HepG2 (cell line): ENCODE measurements at regions not wholly inside any gene's neighbourhood (a gene's known extent, or its start where the extent isn't known, plus 50 kb on each side); places are given as distances from the start of the nearest gene placed in this dataset.

Experiments
- ATAC-seq: fragments of 200-7000 bp; cut with Tn5 transposase; 3 replicates; pipeline ENCODE4 v1.9.1; 2020; ENCODE audit warnings: mild to moderate bottlenecking, moderate library complexity
- BruUV-seq: library from RNA; stranded (reverse); fragments of 400-500 nt; replicated peaks from 2 replicates; lab custom pipeline; 2021; lab: Mats Ljungman, UMichigan
- CTCF ChIA-PET: fragments of 300-600 bp; formaldehyde crosslinking; extraction: SDS; loops from one replicate; lab custom pipeline; 2021; ENCODE audit warnings: low total read pairs, inconsistent platforms, low intra/inter-chr PET ratio; lab: Yijun Ruan, JAX
- POLR2A ChIA-PET: fragments of 350-600 bp; sonication (Branson Sonifier 250); formaldehyde crosslinking; loops from one replicate; lab custom pipeline; 2020; ENCODE audit warnings: antibody characterized with exemption, inconsistent platforms; lab: Yijun Ruan, JAX
- DNase-seq: peaks from one replicate; pipeline ENCODE4 v3.0.0-alpha.2; 2015; ENCODE audit warnings: low spot score
- FAIRE-seq: peaks from 3 replicates; lab custom pipeline; 2011; peaks lifted over from hg19 to GRCh38; lab: Jason Lieb, UNC
- H2AFZ ChIP-seq: one replicate; pipeline ENCODE4 v1.6.1; 2011; ENCODE audit warnings: low read length, inconsistent platforms
- H3K27ac ChIP-seq: fragments of 300-600 bp; 3 replicates; pipeline ENCODE4 v1.8.0; 2011; ENCODE audit warnings: mixed run types, mild to moderate bottlenecking, mixed read lengths, low read length, inconsistent platforms; ENCODE audit not compliant: insufficient read depth; ENCODE audit errors: extremely low read length
- H3K27me3 ChIP-seq, 2 experiments: fragments of 200-600 bp in 1 of 2; 2 replicates in 1 of 2; 3 replicates in 1 of 2; pipeline versions ENCODE4 v1.6.0 to v1.8.0; 2011; ENCODE audit warnings: low read length in 2 of 2, mild to moderate bottlenecking in 2 of 2, moderate library complexity in 2 of 2, inconsistent platforms in 1 of 2; ENCODE audit not compliant: insufficient read depth in 2 of 2, control insufficient read depth in 1 of 2
- H3K36me3 ChIP-seq, 2 experiments: fragments of 200-600 bp in 1 of 2; replicated peaks in 1 of 2; 2 replicates in 1 of 2; 3 replicates in 1 of 2; pipeline versions ENCODE4 v1.5.1 to v1.8.0; 2011; ENCODE audit warnings: low read length in 2 of 2, inconsistent platforms in 1 of 2; ENCODE audit not compliant: insufficient read depth in 2 of 2, control insufficient read depth in 1 of 2
- H3K4me1 ChIP-seq: 2 replicates; pipeline ENCODE4 v1.5.1; 2012; ENCODE audit warnings: low read length, inconsistent platforms; ENCODE audit not compliant: insufficient read depth
- H3K4me2 ChIP-seq: 2 replicates; pipeline ENCODE4 v1.6.0; 2011; ENCODE audit warnings: low read depth, low read length, inconsistent platforms
- H3K4me3 ChIP-seq, 3 experiments: fragments of 200-600 bp in 1 of 3; sonication (generic), shearing (Covaris generic) in 1 of 3; replicated peaks in 1 of 3; 2 replicates each; pipeline ENCODE4 v1.5.1; 2011 to 2016; ENCODE audit warnings: low read length in 3 of 3, inconsistent platforms in 2 of 3, low read depth in 2 of 3, mild to moderate bottlenecking in 2 of 3, control low read depth in 1 of 3, mixed read lengths in 1 of 3; ENCODE audit not compliant: insufficient read depth in 1 of 3
- H3K79me2 ChIP-seq: one replicate; pipeline ENCODE4 v1.6.1; 2011; ENCODE audit warnings: low read length, inconsistent platforms; ENCODE audit not compliant: insufficient read depth
- H3K9ac ChIP-seq: 2 replicates; pipeline ENCODE4 v1.6.0; 2011; ENCODE audit warnings: mild to moderate bottlenecking, low read depth, low read length, inconsistent platforms; ENCODE audit not compliant: insufficient read depth
- H3K9me3 ChIP-seq: 2 replicates; pipeline ENCODE4 v1.5.1; 2012; ENCODE audit warnings: mild to moderate bottlenecking, low read length
- H4K20me1 ChIP-seq: 2 replicates; pipeline ENCODE4 v1.6.0; 2011; ENCODE audit warnings: inconsistent platforms, mild to moderate bottlenecking, low read length, moderate library complexity; ENCODE audit not compliant: insufficient read depth
- FOXP1 ChIP-seq, 2 experiments: fragments of 450-650 bp in 1 of 2; IDR thresholded peaks; 2 replicates each; pipeline ENCODE4 v1.6.1; 2017 to 2018; ENCODE audit warnings: antibody characterized with exemption in 1 of 2
- PITX1 ChIP-seq: sonication (generic); formaldehyde crosslinking; IDR thresholded peaks from 2 replicates; pipeline ENCODE4 v1.5.1; 2020; ENCODE audit warnings: mild to moderate bottlenecking, missing genetic modification reagents
- SIN3A ChIP-seq: IDR thresholded peaks from 2 replicates; pipeline ENCODE4 v1.6.1; 2011; ENCODE audit warnings: low read depth, mild to moderate bottlenecking, control low read depth, low read length, borderline replicate concordance
- STAG1 ChIP-seq: sonication (generic); formaldehyde crosslinking; IDR thresholded peaks from 2 replicates; pipeline ENCODE4 v1.4.0; 2020; ENCODE audit warnings: missing genetic modification reagents
- ZIK1 ChIP-seq: sonication (generic); formaldehyde crosslinking; IDR thresholded peaks from 2 replicates; pipeline ENCODE4 v1.5.0; 2020; ENCODE audit warnings: mild to moderate bottlenecking, low read depth, missing genetic modification reagents, borderline replicate concordance
- WGBS: methylation state at CpG from one replicate; pipeline ENCODE4 v1.1.6; 2017; ENCODE audit warnings: low lambda C conversion rate; 5-methylcytosine and 5-hydroxymethylcytosine counted together
- in situ Hi-C: cut with HindIII; loops from 2 replicates; pipeline ENCODE4 v1.10.0; 2017; ENCODE audit warnings: low pct_unique_long_range_greater_than_20kb; ENCODE audit not compliant: extremely low pct_ligation_motif_present
- intact Hi-C: fragments of 100-400 bp; cut with micrococcal nuclease; formaldehyde crosslinking; loops from one replicate; pipeline ENCODE4 v1.10.0; 2022; ENCODE audit not compliant: unreplicated experiment
- TF ChIP-seq, protein P1 (sequence below): IDR thresholded peaks from 2 replicates; pipeline ENCODE4 v1.4.0; 2020; ENCODE audit warnings: mild to moderate bottlenecking, missing genetic modification reagents
- TF ChIP-seq, protein P2 (sequence below): sonication (generic); formaldehyde crosslinking; IDR thresholded peaks from 2 replicates; pipeline ENCODE4 v1.4.0; 2020; ENCODE audit warnings: missing genetic modification reagents
- TF ChIP-seq, protein P3 (sequence below): sonication (generic); formaldehyde crosslinking; IDR thresholded peaks from 2 replicates; pipeline ENCODE4 v1.5.0; 2020; ENCODE audit warnings: mild to moderate bottlenecking, missing genetic modification reagents, moderate library complexity

DNA sequence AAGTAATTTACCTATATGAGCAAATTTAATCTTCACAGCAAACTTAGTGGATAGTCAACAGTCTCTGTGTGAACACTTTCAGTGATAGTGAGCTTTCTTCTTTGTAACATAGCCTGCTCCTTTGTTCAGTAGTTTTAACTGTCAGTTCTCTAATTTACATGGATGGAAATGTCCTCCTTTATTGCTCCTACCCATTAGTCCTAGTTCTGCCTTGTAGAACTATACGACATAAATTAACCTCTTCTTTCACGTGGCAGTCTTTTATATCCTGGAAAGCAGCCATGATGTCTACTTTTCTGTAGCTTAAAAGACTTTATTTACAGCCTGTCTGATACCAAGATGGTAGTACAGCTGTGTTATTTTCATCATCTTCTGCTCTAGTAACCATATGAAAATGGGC, 143.6 kb downstream of the TANC2 start (continued):
- TF ChIP-seq, protein P1, sequence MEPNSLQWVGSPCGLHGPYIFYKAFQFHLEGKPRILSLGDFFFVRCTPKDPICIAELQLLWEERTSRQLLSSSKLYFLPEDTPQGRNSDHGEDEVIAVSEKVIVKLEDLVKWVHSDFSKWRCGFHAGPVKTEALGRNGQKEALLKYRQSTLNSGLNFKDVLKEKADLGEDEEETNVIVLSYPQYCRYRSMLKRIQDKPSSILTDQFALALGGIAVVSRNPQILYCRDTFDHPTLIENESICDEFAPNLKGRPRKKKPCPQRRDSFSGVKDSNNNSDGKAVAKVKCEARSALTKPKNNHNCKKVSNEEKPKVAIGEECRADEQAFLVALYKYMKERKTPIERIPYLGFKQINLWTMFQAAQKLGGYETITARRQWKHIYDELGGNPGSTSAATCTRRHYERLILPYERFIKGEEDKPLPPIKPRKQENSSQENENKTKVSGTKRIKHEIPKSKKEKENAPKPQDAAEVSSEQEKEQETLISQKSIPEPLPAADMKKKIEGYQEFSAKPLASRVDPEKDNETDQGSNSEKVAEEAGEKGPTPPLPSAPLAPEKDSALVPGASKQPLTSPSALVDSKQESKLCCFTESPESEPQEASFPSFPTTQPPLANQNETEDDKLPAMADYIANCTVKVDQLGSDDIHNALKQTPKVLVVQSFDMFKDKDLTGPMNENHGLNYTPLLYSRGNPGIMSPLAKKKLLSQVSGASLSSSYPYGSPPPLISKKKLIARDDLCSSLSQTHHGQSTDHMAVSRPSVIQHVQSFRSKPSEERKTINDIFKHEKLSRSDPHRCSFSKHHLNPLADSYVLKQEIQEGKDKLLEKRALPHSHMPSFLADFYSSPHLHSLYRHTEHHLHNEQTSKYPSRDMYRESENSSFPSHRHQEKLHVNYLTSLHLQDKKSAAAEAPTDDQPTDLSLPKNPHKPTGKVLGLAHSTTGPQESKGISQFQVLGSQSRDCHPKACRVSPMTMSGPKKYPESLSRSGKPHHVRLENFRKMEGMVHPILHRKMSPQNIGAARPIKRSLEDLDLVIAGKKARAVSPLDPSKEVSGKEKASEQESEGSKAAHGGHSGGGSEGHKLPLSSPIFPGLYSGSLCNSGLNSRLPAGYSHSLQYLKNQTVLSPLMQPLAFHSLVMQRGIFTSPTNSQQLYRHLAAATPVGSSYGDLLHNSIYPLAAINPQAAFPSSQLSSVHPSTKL (CRISPR knock-in tag) = no peak
- no peak for TF ChIP-seq SIN3A

DNA sequence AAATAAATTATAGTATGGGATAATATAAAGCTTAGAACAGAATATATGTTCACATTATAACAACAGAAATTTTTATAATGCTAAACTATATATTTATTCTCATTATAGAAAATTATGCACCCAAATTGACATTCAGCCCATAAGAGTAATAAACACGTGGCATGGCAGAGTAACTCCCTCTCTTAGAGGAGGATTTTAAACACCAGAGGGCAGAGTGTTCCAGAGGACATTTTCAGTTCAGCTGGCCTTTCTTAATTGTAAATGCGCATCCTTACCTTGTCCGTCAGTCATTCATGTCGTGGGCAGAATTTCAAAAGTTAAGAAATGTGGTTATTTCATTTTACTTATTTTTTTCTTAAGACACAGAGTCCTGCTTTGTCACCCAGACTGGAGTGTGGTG, 147.1 kb downstream of the TANC2 start:
- Histone ChIP-seq H3K79me2 (no peaks in the 10 kb centered on the region), H3K4me2 (no peak overlapping the region), H3K9ac (no peak overlapping the region), H3K4me3 (no peak overlapping the region), H3K9me3 (no peaks in the 10 kb centered on the region), H3K4me1 (no peaks in the 10 kb centered on the region), H3K36me3 (no peaks in the 10 kb centered on the region), H2AFZ (no peak overlapping the region), H3K27me3 (no peaks in the 10 kb centered on the region), H3K27ac (no peak overlapping the region), H4K20me1 (no peaks in the 10 kb centered on the region)
- POLR2A ChIA-PET = no interaction called here
- intact Hi-C loops = loop anchor here (5.0 kb wide), 1 partner anchor 489 kb away; the partner anchor contains the start of gene TACO1
- WGBS = 24% methylated on average over 4 of the region's 4 CpGs
- DNase-seq (peak; percentile 19), FAIRE-seq (no peak), ATAC-seq (peak; percentile 50; the same call in 1 of the 3 replicates)
- in situ Hi-C loops = loop anchor here (10.0 kb wide), 1 partner anchor 292 kb away; no protein-coding TSS in a partner anchor
- CTCF ChIA-PET = interaction anchor here (1.3 to 1.4 kb wide), 2 partner anchors 292 to 294 kb away, joined by 3 to 7 read pairs; no protein-coding TSS in a partner anchor
- BruUV-seq = no TSS peak
- TF ChIP-seq PITX1 (CRISPR knock-in tag) (no peak), ZIK1 (CRISPR knock-in tag) (no peak), FOXP1 (IDR thresholded peaks at IDR 0.05) (no peak), FOXP1 (CRISPR knock-in tag; IDR thresholded peaks at IDR 0.05) (no peak), STAG1 (peak; percentile 21; the same call in 1 of the 2 replicates)
- TF ChIP-seq, protein P2, sequence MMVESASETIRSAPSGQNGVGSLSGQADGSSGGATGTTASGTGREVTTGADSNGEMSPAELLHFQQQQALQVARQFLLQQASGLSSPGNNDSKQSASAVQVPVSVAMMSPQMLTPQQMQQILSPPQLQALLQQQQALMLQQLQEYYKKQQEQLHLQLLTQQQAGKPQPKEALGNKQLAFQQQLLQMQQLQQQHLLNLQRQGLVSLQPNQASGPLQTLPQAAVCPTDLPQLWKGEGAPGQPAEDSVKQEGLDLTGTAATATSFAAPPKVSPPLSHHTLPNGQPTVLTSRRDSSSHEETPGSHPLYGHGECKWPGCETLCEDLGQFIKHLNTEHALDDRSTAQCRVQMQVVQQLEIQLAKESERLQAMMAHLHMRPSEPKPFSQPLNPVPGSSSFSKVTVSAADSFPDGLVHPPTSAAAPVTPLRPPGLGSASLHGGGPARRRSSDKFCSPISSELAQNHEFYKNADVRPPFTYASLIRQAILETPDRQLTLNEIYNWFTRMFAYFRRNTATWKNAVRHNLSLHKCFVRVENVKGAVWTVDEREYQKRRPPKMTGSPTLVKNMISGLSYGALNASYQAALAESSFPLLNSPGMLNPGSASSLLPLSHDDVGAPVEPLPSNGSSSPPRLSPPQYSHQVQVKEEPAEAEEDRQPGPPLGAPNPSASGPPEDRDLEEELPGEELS (CRISPR knock-in tag) = no peak
- TF ChIP-seq, protein P3, sequence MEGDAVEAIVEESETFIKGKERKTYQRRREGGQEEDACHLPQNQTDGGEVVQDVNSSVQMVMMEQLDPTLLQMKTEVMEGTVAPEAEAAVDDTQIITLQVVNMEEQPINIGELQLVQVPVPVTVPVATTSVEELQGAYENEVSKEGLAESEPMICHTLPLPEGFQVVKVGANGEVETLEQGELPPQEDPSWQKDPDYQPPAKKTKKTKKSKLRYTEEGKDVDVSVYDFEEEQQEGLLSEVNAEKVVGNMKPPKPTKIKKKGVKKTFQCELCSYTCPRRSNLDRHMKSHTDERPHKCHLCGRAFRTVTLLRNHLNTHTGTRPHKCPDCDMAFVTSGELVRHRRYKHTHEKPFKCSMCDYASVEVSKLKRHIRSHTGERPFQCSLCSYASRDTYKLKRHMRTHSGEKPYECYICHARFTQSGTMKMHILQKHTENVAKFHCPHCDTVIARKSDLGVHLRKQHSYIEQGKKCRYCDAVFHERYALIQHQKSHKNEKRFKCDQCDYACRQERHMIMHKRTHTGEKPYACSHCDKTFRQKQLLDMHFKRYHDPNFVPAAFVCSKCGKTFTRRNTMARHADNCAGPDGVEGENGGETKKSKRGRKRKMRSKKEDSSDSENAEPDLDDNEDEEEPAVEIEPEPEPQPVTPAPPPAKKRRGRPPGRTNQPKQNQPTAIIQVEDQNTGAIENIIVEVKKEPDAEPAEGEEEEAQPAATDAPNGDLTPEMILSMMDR = peak; percentile 37; the same call in 1 of the 2 replicates
